ENCODE measurements at regions not wholly inside any gene's neighbourhood (a gene's known extent, or its start where the extent isn't known, plus 50 kb on each side); places are given as distances from the start of the nearest gene placed in this dataset.
"Not testable (repeated sequence)": the region's sequence is repeated elsewhere in the genome, so short reads cannot be mapped to it uniquely, and the experiment has no call there.

DNA sequence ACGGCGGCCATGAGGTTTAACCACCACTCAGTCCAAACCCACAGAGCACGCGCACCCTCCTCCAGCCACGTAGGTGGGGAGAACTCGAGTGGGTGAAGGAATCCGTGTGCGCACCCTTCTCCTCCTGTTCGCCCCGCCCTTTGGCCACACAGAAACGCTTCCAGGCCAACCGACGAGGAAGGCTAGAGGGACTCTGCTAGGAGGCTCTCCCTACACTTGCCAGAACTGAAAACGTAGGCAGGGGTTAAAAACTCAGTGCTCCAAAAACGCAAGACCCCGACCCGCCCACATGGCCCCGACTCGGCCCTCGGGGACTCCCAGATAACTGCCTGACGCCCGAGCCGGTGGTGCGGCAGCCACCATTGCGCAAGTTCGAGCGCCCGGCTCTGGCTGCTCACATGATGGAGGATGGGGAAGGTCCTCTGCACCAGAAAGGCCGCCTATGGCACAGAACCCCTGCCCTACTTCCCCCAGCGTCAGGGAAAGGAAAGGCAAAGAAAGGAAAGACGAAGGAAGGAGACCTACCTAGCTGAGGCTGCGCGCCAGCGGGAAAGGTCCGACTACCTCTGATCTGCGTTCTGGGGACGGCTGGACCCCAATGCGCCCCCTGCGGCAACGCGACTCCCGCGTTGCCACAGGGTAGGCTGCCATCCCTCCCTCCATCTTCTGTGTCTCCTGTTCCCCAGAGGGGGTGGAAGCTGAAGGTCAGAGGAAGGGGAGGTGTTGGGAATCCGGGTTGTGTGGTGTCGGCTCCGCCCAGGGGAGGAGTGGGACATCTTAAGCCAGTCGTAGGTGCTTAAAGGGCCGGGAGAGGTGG, 201.9 kb upstream of the AGTR2 start:
- Histone ChIP-seq H3K36me3 (no peaks in the 10 kb centered on the region), H3K9me3 (no peaks in the 10 kb centered on the region), H3K27ac (peak overlapping the region; percentile 74 to 89 (median 84)), H3K27me3 (peaks cover 0 to 4% (median 0%) of the 10 kb centered on the region in 3 donors), H3K4me3 (peak overlapping the region; percentile 45 to 61 (median 56)), H3K4me1 (peaks cover 0 to 8% (median 5%) of the 10 kb centered on the region in 4 donors)
- intact Hi-C loops (cut with DNase I), result no loop called here
- peak; percentile 82 for DNase-seq
- WGBS, 2 donors, result 1 to 6% methylated on average over 48 of the region's 48 CpGs
- no peak for TF ChIP-seq EP300 (IDR thresholded peaks at IDR 0.05)
- peak; percentile 49 to 78 (median 58) for TF ChIP-seq POLR2AphosphoS5 (IDR thresholded peaks at IDR 0.05)
- peak; percentile 48 to 56 for TF ChIP-seq POLR2A (IDR thresholded peaks at IDR 0.05)
- TF ChIP-seq, protein P1, sequence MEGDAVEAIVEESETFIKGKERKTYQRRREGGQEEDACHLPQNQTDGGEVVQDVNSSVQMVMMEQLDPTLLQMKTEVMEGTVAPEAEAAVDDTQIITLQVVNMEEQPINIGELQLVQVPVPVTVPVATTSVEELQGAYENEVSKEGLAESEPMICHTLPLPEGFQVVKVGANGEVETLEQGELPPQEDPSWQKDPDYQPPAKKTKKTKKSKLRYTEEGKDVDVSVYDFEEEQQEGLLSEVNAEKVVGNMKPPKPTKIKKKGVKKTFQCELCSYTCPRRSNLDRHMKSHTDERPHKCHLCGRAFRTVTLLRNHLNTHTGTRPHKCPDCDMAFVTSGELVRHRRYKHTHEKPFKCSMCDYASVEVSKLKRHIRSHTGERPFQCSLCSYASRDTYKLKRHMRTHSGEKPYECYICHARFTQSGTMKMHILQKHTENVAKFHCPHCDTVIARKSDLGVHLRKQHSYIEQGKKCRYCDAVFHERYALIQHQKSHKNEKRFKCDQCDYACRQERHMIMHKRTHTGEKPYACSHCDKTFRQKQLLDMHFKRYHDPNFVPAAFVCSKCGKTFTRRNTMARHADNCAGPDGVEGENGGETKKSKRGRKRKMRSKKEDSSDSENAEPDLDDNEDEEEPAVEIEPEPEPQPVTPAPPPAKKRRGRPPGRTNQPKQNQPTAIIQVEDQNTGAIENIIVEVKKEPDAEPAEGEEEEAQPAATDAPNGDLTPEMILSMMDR (IDR thresholded peaks at IDR 0.05), result no peak

DNA sequence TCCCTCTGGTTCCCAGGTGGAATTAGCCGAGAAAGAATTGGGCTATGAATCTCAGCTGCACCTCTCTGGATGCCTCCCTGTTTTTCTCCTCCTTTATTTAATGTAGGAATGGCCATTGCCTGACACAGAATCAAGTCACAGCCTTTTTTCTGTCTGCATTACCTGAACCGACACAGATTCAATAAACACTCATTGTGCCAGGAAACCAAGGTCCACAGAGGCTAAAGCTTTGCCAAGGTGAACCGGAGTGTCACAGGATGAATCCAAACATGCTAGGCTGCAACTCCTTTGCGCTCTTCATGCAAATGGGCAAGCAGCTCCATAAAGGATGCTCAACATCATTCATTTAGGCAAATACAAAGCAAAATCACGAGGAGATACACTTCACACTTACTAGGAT, 199.8 kb upstream of the AGTR2 start:
- TF ChIP-seq, protein P1 (IDR thresholded peaks at IDR 0.05), result no peak
- TF ChIP-seq EP300 (IDR thresholded peaks at IDR 0.05) (no peak), POLR2AphosphoS5 (IDR thresholded peaks at IDR 0.05) (no peak), POLR2A (IDR thresholded peaks at IDR 0.05) (no peak)
- WGBS, 2 donors, result 76 to 84% methylated on average over 5 of the region's 5 CpGs
- Histone ChIP-seq H3K9me3 (no peaks in the 10 kb centered on the region), H3K4me1 (peaks cover 0 to 10% (median 6%) of the 10 kb centered on the region in 4 donors), H3K27ac (no peak overlapping the region), H3K4me3 (no peak overlapping the region), H3K27me3 (peaks cover 0 to 4% (median 0%) of the 10 kb centered on the region in 3 donors), H3K36me3 (no peaks in the 10 kb centered on the region)
- DNase-seq, result no peak
- intact Hi-C loops (cut with DNase I), result no loop called here

DNA sequence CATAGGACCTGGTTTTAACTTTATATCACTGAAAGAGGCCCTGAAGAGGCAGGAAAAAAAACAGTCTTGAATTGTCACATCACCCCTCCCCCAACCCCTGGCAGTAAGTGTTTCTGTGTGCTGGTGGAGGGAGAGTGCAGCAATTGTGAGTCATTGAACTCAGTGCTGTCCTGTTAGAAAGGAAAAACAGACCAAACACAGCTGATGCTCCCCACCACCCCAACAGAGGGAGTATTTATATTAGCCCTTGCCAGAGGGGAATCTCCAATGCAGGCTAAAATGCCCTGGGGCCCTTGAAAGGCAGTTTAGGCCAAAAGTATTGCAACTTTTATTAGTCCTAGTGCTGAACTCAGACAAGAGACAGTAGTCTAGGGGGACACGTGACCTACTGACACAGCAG, 197.8 kb upstream of the AGTR2 start:
- H3K9me3 ChIP-seq, result no peaks in the 10 kb centered on the region
- TF ChIP-seq, protein P1 (IDR thresholded peaks at IDR 0.05), result no peak
- TF ChIP-seq POLR2A (IDR thresholded peaks at IDR 0.05) (no peak), POLR2AphosphoS5 (IDR thresholded peaks at IDR 0.05) (peak in 3 of 4 donors; percentile 16 to 50 (median 18))
- intact Hi-C loops (cut with DNase I), result no loop called here
- WGBS, 2 donors, result 81 to 88% methylated on average over 1 of the region's 1 CpG
- H3K27me3 ChIP-seq, result peaks cover 0 to 4% (median 0%) of the 10 kb centered on the region in 3 donors
- H3K36me3 ChIP-seq, result no peaks in the 10 kb centered on the region
- DNase-seq, result no peak
- no peak overlapping the region for H3K4me3 ChIP-seq
- peaks cover 0 to 16% (median 7%) of the 10 kb centered on the region in 4 donors for H3K4me1 ChIP-seq
- peak overlapping the region in 3 of 4 donors; percentile 53 to 68 (median 65) for H3K27ac ChIP-seq

DNA sequence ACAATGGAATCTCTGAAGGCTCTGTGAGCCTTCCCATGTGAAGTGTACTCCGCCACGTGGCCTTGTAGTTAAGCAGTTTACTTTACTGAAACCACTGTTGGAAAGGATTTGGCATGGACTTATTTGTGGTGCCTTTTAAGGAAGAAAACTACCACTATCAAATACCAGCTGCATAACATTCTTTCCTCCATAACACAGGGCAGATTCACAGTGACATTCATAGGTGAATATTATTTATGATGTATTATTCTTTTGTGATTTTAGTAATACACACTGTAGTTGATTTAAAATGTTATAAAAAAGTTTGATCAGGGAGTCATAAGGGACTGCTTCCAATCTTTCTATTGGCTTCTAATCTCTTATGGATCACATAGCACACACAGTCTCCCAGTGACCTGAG, 192.5 kb upstream of the AGTR2 start:
- no peak for DNase-seq
- intact Hi-C loops (cut with DNase I), result no loop called here
- no peak overlapping the region for H3K4me3 ChIP-seq
- no peaks in the 10 kb centered on the region for H3K9me3 ChIP-seq
- TF ChIP-seq, protein P1 (IDR thresholded peaks at IDR 0.05), result no peak
- peak in 3 of 4 donors; percentile 33 to 77 (median 76) for TF ChIP-seq POLR2AphosphoS5 (IDR thresholded peaks at IDR 0.05)
- TF ChIP-seq EP300 (IDR thresholded peaks at IDR 0.05), result peak in 2 of 4 donors; percentile 30 to 72
- TF ChIP-seq POLR2A (IDR thresholded peaks at IDR 0.05), result no peak
- H3K27me3 ChIP-seq, result no peaks in the 10 kb centered on the region
- peak overlapping the region in 3 of 4 donors; percentile 65 to 73 (median 65) for H3K27ac ChIP-seq
- H3K4me1 ChIP-seq, result peaks cover 0 to 15% (median 10%) of the 10 kb centered on the region in 4 donors
- H3K36me3 ChIP-seq, result no peaks in the 10 kb centered on the region
- 65 to 68% methylated on average over 2 of the region's 2 CpGs for WGBS, 2 donors

DNA sequence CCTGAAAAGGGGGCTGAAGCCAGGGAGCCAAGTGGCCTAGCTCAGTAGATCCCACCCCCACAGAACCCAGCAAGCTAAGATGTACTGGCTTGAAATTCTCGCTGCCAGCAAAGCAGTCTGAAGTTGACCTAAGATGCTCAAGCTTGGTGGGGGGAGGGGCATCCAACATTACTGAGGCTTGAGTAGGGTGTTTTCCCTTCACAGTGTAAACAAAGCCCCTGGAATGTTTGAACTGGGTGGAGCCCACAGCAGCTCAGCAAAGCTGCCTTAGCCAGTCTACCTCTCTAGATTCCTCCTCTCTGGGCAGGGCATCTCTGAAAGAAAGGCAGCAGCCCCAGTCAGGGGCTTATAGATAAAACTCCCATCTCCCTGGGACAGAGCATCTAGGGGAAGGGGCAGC, 187.4 kb upstream of the AGTR2 start:
- DNase-seq, H3K36me3 ChIP-seq, H3K27ac ChIP-seq, H3K9me3 ChIP-seq, H3K4me1 ChIP-seq, H3K4me3 ChIP-seq, H3K27me3 ChIP-seq: not testable (repeated sequence)
- intact Hi-C loops (cut with DNase I), result loop anchor here (10.0 kb wide), 1 partner anchor 48 kb away; no protein-coding TSS in a partner anchor
- 71 to 79% methylated on average over 1 of the region's 1 CpG for WGBS, 2 donors

DNA sequence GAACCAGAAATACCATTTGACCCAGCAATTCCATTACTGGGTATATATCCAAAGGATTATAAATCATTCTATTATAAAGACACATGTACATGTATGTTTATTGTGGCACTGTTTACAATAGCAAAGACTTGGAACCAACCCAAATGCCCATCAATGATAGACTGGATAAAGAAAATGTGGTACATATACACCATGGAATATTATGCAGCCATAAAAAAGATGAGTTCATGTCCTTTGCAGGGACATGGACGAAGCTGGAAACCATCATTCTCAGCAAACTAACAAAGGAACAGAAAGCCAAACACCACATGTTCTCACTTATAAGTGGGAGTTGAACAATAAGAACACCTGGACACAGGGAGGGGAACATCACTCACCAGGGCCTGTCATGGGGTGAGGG, 183.1 kb upstream of the AGTR2 start:
- H3K27ac ChIP-seq, H3K4me3 ChIP-seq, H3K36me3 ChIP-seq, H3K4me1 ChIP-seq, DNase-seq, H3K27me3 ChIP-seq, H3K9me3 ChIP-seq: not testable (repeated sequence)
- intact Hi-C loops (cut with DNase I), result loop anchor here (10.0 kb wide), 1 partner anchor 53 kb away; no protein-coding TSS in a partner anchor
- 85 to 100% methylated on average over 1 of the region's 1 CpG for WGBS, 2 donors

Measured in sigmoid colon (tissue), 6 donors.